ENCODE measurements at regions not wholly inside any gene's neighbourhood (a gene's known extent, or its start where the extent isn't known, plus 50 kb on each side); places are given as distances from the start of the nearest gene placed in this dataset.

GRCh38 chrX:65926095-65927019 is 113.5 kb downstream of the VSIG4 start:
- H3K9me3 ChIP-seq (replicated peaks in 1 of 11): peaks cover 14 to 50% (median 29%) of the 10 kb centered on the region in 11 experiments; a peak in 21 of 22 replicates

GRCh38 chrX:65925592-65925991 is 114.3 kb downstream of the VSIG4 start:
- TF ChIP-seq Cebpa-rat (IDR thresholded peaks at IDR 0.05): no peak
- H3K9ac ChIP-seq: peak overlapping the region in 7 of 11 experiments; percentile 37 to 80 (median 78); a peak in 11 of 22 replicates
- no peaks in the 10 kb centered on the region for H3K36me3 ChIP-seq
- H3K27me3 ChIP-seq: peaks cover 44 to 84% (median 68%) of the 10 kb centered on the region in 11 experiments; a peak in 21 of 22 replicates
- no peaks in the 10 kb centered on the region for H4K20me1 ChIP-seq
- peaks cover 17 to 41% (median 29%) of the 10 kb centered on the region in 10 experiments for H3K4me1 ChIP-seq
- H3K27ac ChIP-seq: peak overlapping the region in 9 of 11 experiments; percentile 75 to 91 (median 84); a peak in 18 of 22 replicates
- peaks cover 14 to 57% (median 33%) of the 10 kb centered on the region in 11 experiments; a peak in 21 of 22 replicates for H3K9me3 ChIP-seq (replicated peaks in 1 of 11)
- peak overlapping the region in 6 of 10 experiments; percentile 23 to 59 (median 38); a peak in 10 of 20 replicates for H3K4me3 ChIP-seq
- H3K4me2 ChIP-seq: peak overlapping the region; percentile 58 to 80 (median 69)

More at GRCh38 chrX:65926095-65927019, 113.5 kb downstream of the VSIG4 start:
- Histone ChIP-seq H3K4me2 (peak overlapping the region; percentile 58 to 80 (median 69)), H3K36me3 (no peaks in the 10 kb centered on the region), H3K27ac (peak overlapping the region; percentile 8 to 91 (median 84); a peak in 21 of 22 replicates), H3K27me3 (peaks cover 36 to 84% (median 68%) of the 10 kb centered on the region in 11 experiments; a peak in 21 of 22 replicates), H3K4me3 (peak overlapping the region in 7 of 10 experiments; percentile 23 to 59 (median 42); a peak in 12 of 20 replicates), H4K20me1 (no peaks in the 10 kb centered on the region), H3K4me1 (peaks cover 17 to 41% (median 29%) of the 10 kb centered on the region in 10 experiments), H3K9ac (peak overlapping the region in 10 of 11 experiments; percentile 33 to 80 (median 76); a peak in 19 of 22 replicates)
- TF ChIP-seq Cebpa-rat (IDR thresholded peaks at IDR 0.05): peak in 1 of 11 experiments; percentile 32; a peak in 1 of 22 replicates

GRCh38 chrX:65925005-65925404 is 114.9 kb downstream of the VSIG4 start:
- H3K36me3 ChIP-seq: no peaks in the 10 kb centered on the region
- H4K20me1 ChIP-seq: no peaks in the 10 kb centered on the region
- H3K9me3 ChIP-seq (replicated peaks in 1 of 11): peaks cover 15 to 63% (median 39%) of the 10 kb centered on the region in 11 experiments; a peak in 21 of 22 replicates
- H3K4me1 ChIP-seq: peaks cover 17 to 41% (median 29%) of the 10 kb centered on the region in 10 experiments
- peak overlapping the region in 3 of 11 experiments; percentile 68 to 80 (median 74); a peak in 4 of 22 replicates for H3K9ac ChIP-seq
- H3K27ac ChIP-seq: peak overlapping the region in 9 of 11 experiments; percentile 75 to 91 (median 84); a peak in 18 of 22 replicates
- peak overlapping the region; percentile 58 to 80 (median 69); a peak in 20 of 22 replicates for H3K4me2 ChIP-seq
- TF ChIP-seq Cebpa-rat (IDR thresholded peaks at IDR 0.05): no peak
- peak overlapping the region in 4 of 10 experiments; percentile 23 to 59 (median 32); a peak in 6 of 20 replicates for H3K4me3 ChIP-seq
- peaks cover 49 to 85% (median 73%) of the 10 kb centered on the region in 11 experiments; a peak in 21 of 22 replicates for H3K27me3 ChIP-seq

GRCh38 chrX:65921363-65921762 is 118.5 kb downstream of the VSIG4 start:
- H3K27me3 ChIP-seq: peaks cover 47 to 99% (median 88%) of the 10 kb centered on the region in 11 experiments; a peak in 21 of 22 replicates
- peaks cover 10 to 35% (median 19%) of the 10 kb centered on the region in 10 experiments for H3K4me1 ChIP-seq
- H3K36me3 ChIP-seq: no peaks in the 10 kb centered on the region
- H4K20me1 ChIP-seq: no peaks in the 10 kb centered on the region
- no peak for TF ChIP-seq Cebpa-rat (IDR thresholded peaks at IDR 0.05)
- no peak overlapping the region for H3K9ac ChIP-seq
- no peak overlapping the region for H3K4me2 ChIP-seq
- H3K4me3 ChIP-seq: no peak overlapping the region
- peaks cover 30 to 65% (median 45%) of the 10 kb centered on the region in 11 experiments for H3K9me3 ChIP-seq (replicated peaks in 1 of 11)
- H3K27ac ChIP-seq: no peak overlapping the region

- no peak overlapping the region for H3K9ac ChIP-seq
- no peak for TF ChIP-seq Cebpa-rat (IDR thresholded peaks at IDR 0.05)
- H3K4me2 ChIP-seq: no peak overlapping the region
Observed at GRCh38 chrX:65920620-65921019, 119.3 kb downstream of the VSIG4 start.

GRCh38 chrX:65910899-65911298 is 129.0 kb downstream of the VSIG4 start:
- H3K4me3 ChIP-seq: no peak overlapping the region
- H3K9me3 ChIP-seq (replicated peaks in 1 of 11): peaks cover 9 to 36% (median 19%) of the 10 kb centered on the region in 11 experiments; a peak in 17 of 22 replicates
- TF ChIP-seq Cebpa-rat (IDR thresholded peaks at IDR 0.05): 0 out of 22 replicates have a peak, but pooled peaks of 1 of the 11 experiments have one; percentile 33
- peaks cover 0 to 45% (median 23%) of the 10 kb centered on the region in 11 experiments; a peak in 17 of 22 replicates for H3K27me3 ChIP-seq
- no peaks in the 10 kb centered on the region for H3K36me3 ChIP-seq
- no peak overlapping the region for H3K9ac ChIP-seq
- no peak overlapping the region for H3K27ac ChIP-seq
- H3K4me1 ChIP-seq: peaks cover 0 to 5% (median 0%) of the 10 kb centered on the region in 10 experiments; a peak in 4 of 20 replicates
- no peaks in the 10 kb centered on the region for H4K20me1 ChIP-seq
- no peak overlapping the region for H3K4me2 ChIP-seq

More at GRCh38 chrX:65920620-65921019, 119.3 kb downstream of the VSIG4 start:
- peaks cover 47 to 99% (median 89%) of the 10 kb centered on the region in 11 experiments; a peak in 21 of 22 replicates for H3K27me3 ChIP-seq
- no peaks in the 10 kb centered on the region for H4K20me1 ChIP-seq
- H3K4me1 ChIP-seq: peaks cover 3 to 28% (median 12%) of the 10 kb centered on the region in 10 experiments
- H3K4me3 ChIP-seq: no peak overlapping the region
- H3K9me3 ChIP-seq (replicated peaks in 1 of 11): peaks cover 30 to 61% (median 42%) of the 10 kb centered on the region in 11 experiments
- no peak overlapping the region for H3K27ac ChIP-seq
- no peaks in the 10 kb centered on the region for H3K36me3 ChIP-seq

GRCh38 chrX:65903750-65904149 is 136.1 kb downstream of the VSIG4 start:
- Histone ChIP-seq H3K27ac (no peak overlapping the region), H3K9me3 (replicated peaks in 1 of 11) (peaks cover 0 to 16% (median 4%) of the 10 kb centered on the region in 11 experiments; a peak in 9 of 22 replicates), H3K4me3 (no peak overlapping the region), H3K27me3 (peaks cover 7 to 80% (median 57%) of the 10 kb centered on the region in 11 experiments; a peak in 20 of 22 replicates), H3K4me1 (peaks cover 0 to 21% (median 0%) of the 10 kb centered on the region in 10 experiments; a peak in 7 of 20 replicates), H3K9ac (no peak overlapping the region), H4K20me1 (no peaks in the 10 kb centered on the region), H3K4me2 (no peak overlapping the region), H3K36me3 (no peaks in the 10 kb centered on the region)
- TF ChIP-seq Cebpa-rat (IDR thresholded peaks at IDR 0.05): no peak

- Histone ChIP-seq H3K4me3 (no peak overlapping the region), H3K9ac (no peak overlapping the region), H3K9me3 (replicated peaks in 1 of 11) (peaks cover 0 to 19% (median 4%) of the 10 kb centered on the region in 11 experiments; a peak in 9 of 22 replicates), H3K36me3 (no peaks in the 10 kb centered on the region), H3K4me2 (no peak overlapping the region), H3K27me3 (peaks cover 18 to 85% (median 68%) of the 10 kb centered on the region in 11 experiments; a peak in 21 of 22 replicates), H4K20me1 (no peaks in the 10 kb centered on the region), H3K4me1 (peaks cover 0 to 21% (median 0%) of the 10 kb centered on the region in 10 experiments; a peak in 7 of 20 replicates), H3K27ac (peak overlapping the region in 1 of 11 experiments; percentile 52; a peak in 1 of 22 replicates)
- TF ChIP-seq Cebpa-rat (IDR thresholded peaks at IDR 0.05): no peak
Observed at GRCh38 chrX:65902011-65902410, 137.9 kb downstream of the VSIG4 start.
